A673 (cell line): ENCODE measurements at regions not wholly inside any gene's neighbourhood (a gene's known extent, or its start where the extent isn't known, plus 50 kb on each side); places are given as distances from the start of the nearest gene placed in this dataset.

ENCODE experiments used
- CTCF ChIP-seq: fragments of 300-800, 200-600 bp; sonication (generic); conservative IDR thresholded peaks from 2 replicates; pipeline ENCODE4 v1.5.1; 2017; ENCODE audit warnings: low read depth, mild to moderate bottlenecking, antibody characterized with exemption, low read length, moderate library complexity, mixed read lengths
- EZH2 ChIP-seq: fragments of 200-600 bp; sonication (generic); IDR thresholded peaks from 2 replicates; pipeline ENCODE4 v1.6.1; 2017; ENCODE audit warnings: borderline replicate concordance, low read depth, mild to moderate bottlenecking, mixed read lengths, antibody characterized with exemption, low read length; ENCODE audit not compliant: poor library complexity, severe bottlenecking

- TF ChIP-seq CTCF (no peak), EZH2 (no peak)
Measured at GRCh38 chr10:108036265-108036664, 871.8 kb upstream of the SORCS1 start.
